Keratinocyte (primary cell): ENCODE measurements at regions not wholly inside any gene's neighbourhood (a gene's known extent, or its start where the extent isn't known, plus 50 kb on each side); places are given as distances from the start of the nearest gene placed in this dataset.
A peak's percentile ranks its signal among the peaks of the same experiment; 100 is the strongest.

Experiments
- DNase-seq: peaks from one replicate; pipeline ENCODE4 v3.0.0-alpha.2; 2011; ENCODE audit warnings: low read depth, missing footprints, low spot score
- FAIRE-seq: peaks from 2 replicates; lab custom pipeline; 2011; peaks lifted over from hg19 to GRCh38; lab: Jason Lieb, UNC
- H2AFZ ChIP-seq: 2 replicates; pipeline ENCODE4 v1.6.0; 2012; ENCODE audit warnings: low read length, control low read depth, inconsistent platforms; ENCODE audit not compliant: control insufficient read depth
- H3K27ac ChIP-seq: 2 replicates; pipeline ENCODE4 v1.5.1; 2011; ENCODE audit warnings: low read length; ENCODE audit not compliant: control insufficient read depth, insufficient read depth
- H3K27me3 ChIP-seq: 3 replicates; pipeline ENCODE4 v1.6.0; 2011; ENCODE audit warnings: low read length; ENCODE audit not compliant: control insufficient read depth, insufficient read depth; ENCODE audit errors: extremely low read depth
- H3K36me3 ChIP-seq, 2 experiments: 2 replicates in 1 of 2; 3 replicates in 1 of 2; pipeline ENCODE4 v1.5.1; 2011; ENCODE audit warnings: low read length in 2 of 2, mild to moderate bottlenecking in 1 of 2; ENCODE audit not compliant: control insufficient read depth in 2 of 2, insufficient read depth in 2 of 2; ENCODE audit errors: extremely low read depth in 1 of 2
- H3K4me1 ChIP-seq: 3 replicates; pipeline ENCODE4 v1.5.1; 2011; ENCODE audit warnings: low read length; ENCODE audit not compliant: control insufficient read depth, insufficient read depth; ENCODE audit errors: extremely low read depth
- H3K4me2 ChIP-seq: 3 replicates; pipeline ENCODE4 v1.6.0; 2011; ENCODE audit warnings: low read depth, low read length; ENCODE audit not compliant: control insufficient read depth, insufficient read depth; ENCODE audit errors: extremely low read depth
- H3K4me3 ChIP-seq, 3 experiments: fragments of 200-600 bp in 1 of 3; sonication (generic) in 1 of 3; 2 replicates in 2 of 3; 3 replicates in 1 of 3; pipeline ENCODE4 v1.5.1; 2011 to 2016; ENCODE audit warnings: low read length in 3 of 3, mild to moderate bottlenecking in 3 of 3, control low read depth in 2 of 3, inconsistent platforms in 1 of 3, low read depth in 1 of 3, mixed read lengths in 1 of 3, mixed run types in 1 of 3, moderate library complexity in 1 of 3; ENCODE audit not compliant: control insufficient read depth in 2 of 3, insufficient read depth in 2 of 3; ENCODE audit errors: extremely low read depth in 1 of 3
- H3K79me2 ChIP-seq: 2 replicates; pipeline ENCODE4 v1.6.0; 2012; ENCODE audit warnings: low read length; ENCODE audit not compliant: control insufficient read depth, insufficient read depth
- H3K9ac ChIP-seq: 3 replicates; pipeline ENCODE4 v1.6.0; 2011; ENCODE audit warnings: low read length; ENCODE audit not compliant: control insufficient read depth, insufficient read depth; ENCODE audit errors: extremely low read depth
- H3K9me1 ChIP-seq: 3 replicates; pipeline ENCODE4 v1.6.0; 2011; ENCODE audit warnings: low read length; ENCODE audit not compliant: control insufficient read depth, insufficient read depth; ENCODE audit errors: extremely low read depth
- H3K9me3 ChIP-seq: 2 replicates; pipeline ENCODE4 v1.5.1; 2012; ENCODE audit warnings: low read depth, low read length; ENCODE audit not compliant: control insufficient read depth
- H4K20me1 ChIP-seq: 3 replicates; pipeline ENCODE4 v1.6.0; 2011; ENCODE audit warnings: low read length; ENCODE audit not compliant: control insufficient read depth, insufficient read depth; ENCODE audit errors: extremely low read depth
- CTCF ChIP-seq, 3 experiments: IDR thresholded peaks in 1 of 3; conservative IDR thresholded peaks in 1 of 3; optimal IDR thresholded peaks in 1 of 3; 2 replicates in 2 of 3; 3 replicates in 1 of 3; pipeline versions ENCODE3 to v1.5.1; 2011; ENCODE audit warnings: low read length in 3 of 3, mild to moderate bottlenecking in 3 of 3, moderate library complexity in 2 of 3, control low read depth in 1 of 3, inconsistent platforms in 1 of 3; ENCODE audit not compliant: insufficient read depth in 2 of 3; ENCODE audit errors: extremely low read depth in 1 of 3
- EZH2 ChIP-seq: IDR thresholded peaks from one replicate; pipeline ENCODE4 v1.6.1; 2012; ENCODE audit warnings: inconsistent platforms, mild to moderate bottlenecking, low read length, moderate library complexity
- dilution Hi-C: fragments of 300-500 bp; cut with MboI; formaldehyde crosslinking; loops from one replicate; pipeline ENCODE4 v1.7.0; 2020; ENCODE audit warnings: low sequenced_read_pairs; ENCODE audit not compliant: extremely low pct_ligation_motif_present

- FAIRE-seq, result no peak
- TF ChIP-seq EZH2 (no peak), CTCF (optimal IDR thresholded peaks at IDR 0.05 in 1 of 3, IDR thresholded peaks at IDR 0.05 in 1 of 3, conservative IDR thresholded peaks at IDR 0.05 in 1 of 3; ENCODE audit: extremely low read depth in 1 of 3, insufficient read depth in 2 of 3, low read length in 3 of 3) (no peak)
Observed at GRCh38 chr1:101337968-101338367, 101.1 kb downstream of the S1PR1 start.

GRCh38 chr1:101338714-101339430 lies 102.1 kb downstream of the S1PR1 start:
- peak overlapping the region; percentile 13 for H3K4me2 ChIP-seq
- no peaks in the 10 kb centered on the region for H3K27me3 ChIP-seq
- peaks cover 2% of the 10 kb centered on the region for H3K4me1 ChIP-seq
- H3K9me1 ChIP-seq, result no peaks in the 10 kb centered on the region
- no peaks in the 10 kb centered on the region for H3K79me2 ChIP-seq
- dilution Hi-C loops, result no loop called here
- no peak overlapping the region for H3K27ac ChIP-seq
- DNase-seq (no peak), FAIRE-seq (no peak)
- no peak overlapping the region for H3K4me3 ChIP-seq
- H2AFZ ChIP-seq, result no peak overlapping the region
- no peak for TF ChIP-seq EZH2
- no peak for TF ChIP-seq CTCF (optimal IDR thresholded peaks at IDR 0.05 in 1 of 3, IDR thresholded peaks at IDR 0.05 in 1 of 3, conservative IDR thresholded peaks at IDR 0.05 in 1 of 3; ENCODE audit: extremely low read depth in 1 of 3, insufficient read depth in 2 of 3, low read length in 3 of 3)
- no peaks in the 10 kb centered on the region for H4K20me1 ChIP-seq
- no peaks in the 10 kb centered on the region for H3K36me3 ChIP-seq
- no peak overlapping the region for H3K9ac ChIP-seq
- no peaks in the 10 kb centered on the region for H3K9me3 ChIP-seq

More at GRCh38 chr1:101337968-101338367, 101.1 kb downstream of the S1PR1 start:
- Histone ChIP-seq H3K4me1 (peaks cover 2% of the 10 kb centered on the region), H3K9me3 (no peaks in the 10 kb centered on the region), H4K20me1 (no peaks in the 10 kb centered on the region), H3K4me3 (no peak overlapping the region), H3K4me2 (no peak overlapping the region), H2AFZ (no peak overlapping the region), H3K27ac (no peak overlapping the region), H3K79me2 (no peaks in the 10 kb centered on the region), H3K27me3 (no peaks in the 10 kb centered on the region), H3K36me3 (no peaks in the 10 kb centered on the region), H3K9me1 (no peaks in the 10 kb centered on the region), H3K9ac (no peak overlapping the region)
- dilution Hi-C loops, result no loop called here
- DNase-seq, result no peak
